Stimulated activated CD4-positive, alpha-beta T cell treated with anti-CD3 and anti-CD28 coated beads, Interleukin-12 subunit alpha, Interleukin-12 subunit beta, amount 100 ng/mL, for 4 hours (primary cell): ENCODE measurements at regions not wholly inside any gene's neighbourhood (a gene's known extent, or its start where the extent isn't known, plus 50 kb on each side); places are given as distances from the start of the nearest gene placed in this dataset.

Source experiments
- DNase-seq: peaks from one replicate; pipeline ENCODE4 v3.0.0-alpha.2; 2020

GRCh38 chr12:85644508-85644907, 191.7 kb downstream of the RASSF9 start:
- no peak for DNase-seq

- DNase-seq, result no peak
Observed at GRCh38 chr12:85653731-85654455, 182.3 kb downstream of the RASSF9 start.

- DNase-seq, result no peak
Observed at GRCh38 chr12:85654456-85654840, 181.8 kb downstream of the RASSF9 start.

- no peak for DNase-seq
Observed at GRCh38 chr12:85656561-85656960, 179.6 kb downstream of the RASSF9 start.

- DNase-seq, result no peak
Observed at GRCh38 chr12:85657251-85657650, 179.0 kb downstream of the RASSF9 start.

DNA sequence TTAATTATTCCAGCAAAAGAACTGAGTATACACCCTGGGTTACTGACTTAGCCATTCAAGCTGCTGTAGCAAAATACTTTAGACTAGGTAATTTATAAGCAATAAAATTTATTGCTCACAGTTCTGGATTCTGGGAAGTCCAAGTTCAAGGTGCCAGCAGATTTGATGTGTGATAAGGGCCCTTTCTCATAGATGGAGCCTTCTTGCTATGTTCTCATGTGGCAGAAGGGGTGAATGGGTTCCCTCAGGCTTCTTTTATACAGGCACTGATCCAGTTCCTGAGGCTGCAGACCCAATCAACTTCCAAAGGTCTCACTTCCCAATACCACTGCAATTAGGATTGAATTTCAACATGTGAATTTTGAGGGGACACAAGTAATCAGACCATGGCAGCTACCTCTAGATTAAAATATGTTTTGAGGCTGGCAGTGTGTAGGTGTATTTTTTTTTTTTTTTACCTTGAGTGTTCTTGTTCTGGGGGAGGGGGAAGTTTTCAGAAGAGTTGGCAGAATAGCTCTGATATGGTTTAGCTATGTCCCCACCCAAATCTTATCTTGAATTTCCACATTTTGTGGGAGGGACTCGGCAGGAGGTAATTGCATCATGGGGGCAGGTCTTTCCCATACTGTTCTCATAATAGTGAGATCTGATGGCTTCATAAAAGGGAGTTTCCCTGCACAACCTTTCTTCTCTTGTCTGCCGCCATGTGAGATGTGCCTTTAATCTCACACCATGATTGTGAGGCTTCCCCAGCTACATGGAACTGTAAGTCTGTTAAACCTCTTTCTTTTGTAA, 178.2 kb downstream of the RASSF9 start:
- no peak for DNase-seq

- no peak for DNase-seq
Observed at GRCh38 chr12:85659754-85660530, 176.3 kb downstream of the RASSF9 start.

- DNase-seq, result no peak
Observed at GRCh38 chr12:85661461-85662206, 174.6 kb downstream of the RASSF9 start.

GRCh38 chr12:85662207-85662602, 174.0 kb downstream of the RASSF9 start:
- DNase-seq, result no peak

GRCh38 chr12:85663631-85664030, 172.6 kb downstream of the RASSF9 start:
- DNase-seq, result no peak

DNA sequence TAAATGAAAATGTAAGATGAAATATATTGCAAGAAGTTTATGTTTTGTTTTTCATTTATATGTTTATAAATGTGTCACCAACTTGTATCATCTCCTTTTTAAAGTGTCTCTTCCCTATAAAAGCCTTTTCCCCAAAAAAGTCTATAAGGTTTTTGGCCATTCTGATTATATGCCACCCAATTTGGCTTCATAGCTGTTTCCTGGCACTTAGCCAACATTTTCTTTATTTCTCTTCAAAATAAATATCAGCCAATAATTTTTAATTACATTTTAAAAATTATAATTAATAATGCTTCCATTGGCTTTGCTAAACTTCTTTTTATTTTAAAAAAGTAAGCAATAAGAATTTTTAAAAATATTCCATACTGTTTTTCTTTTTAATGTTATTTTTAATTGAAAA, 171.8 kb downstream of the RASSF9 start:
- no peak for DNase-seq

DNA sequence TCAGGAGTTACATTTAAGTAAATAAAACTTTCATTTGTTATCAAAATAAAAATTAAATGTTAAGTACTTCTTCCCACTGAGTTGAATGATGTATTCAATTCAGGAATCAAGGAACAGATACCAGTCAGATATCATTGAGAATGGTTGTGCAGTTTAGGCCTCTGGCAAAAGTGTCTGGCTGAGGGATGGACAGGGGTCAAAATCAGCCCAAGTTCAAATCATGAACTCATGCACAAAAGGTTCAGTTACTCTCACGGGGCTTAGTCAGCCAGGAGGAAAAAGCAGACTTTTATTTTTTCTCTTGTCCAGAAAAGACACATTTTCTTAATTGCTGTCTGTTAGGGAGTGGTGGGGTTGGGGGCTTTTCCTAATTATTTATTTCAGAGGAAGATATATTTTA, 166.3 kb downstream of the RASSF9 start:
- no peak for DNase-seq

- DNase-seq, result no peak
Observed at GRCh38 chr12:85672436-85672835, 163.8 kb downstream of the RASSF9 start.

- DNase-seq, result no peak
Observed at GRCh38 chr12:85673921-85674420, 162.2 kb downstream of the RASSF9 start.

DNA sequence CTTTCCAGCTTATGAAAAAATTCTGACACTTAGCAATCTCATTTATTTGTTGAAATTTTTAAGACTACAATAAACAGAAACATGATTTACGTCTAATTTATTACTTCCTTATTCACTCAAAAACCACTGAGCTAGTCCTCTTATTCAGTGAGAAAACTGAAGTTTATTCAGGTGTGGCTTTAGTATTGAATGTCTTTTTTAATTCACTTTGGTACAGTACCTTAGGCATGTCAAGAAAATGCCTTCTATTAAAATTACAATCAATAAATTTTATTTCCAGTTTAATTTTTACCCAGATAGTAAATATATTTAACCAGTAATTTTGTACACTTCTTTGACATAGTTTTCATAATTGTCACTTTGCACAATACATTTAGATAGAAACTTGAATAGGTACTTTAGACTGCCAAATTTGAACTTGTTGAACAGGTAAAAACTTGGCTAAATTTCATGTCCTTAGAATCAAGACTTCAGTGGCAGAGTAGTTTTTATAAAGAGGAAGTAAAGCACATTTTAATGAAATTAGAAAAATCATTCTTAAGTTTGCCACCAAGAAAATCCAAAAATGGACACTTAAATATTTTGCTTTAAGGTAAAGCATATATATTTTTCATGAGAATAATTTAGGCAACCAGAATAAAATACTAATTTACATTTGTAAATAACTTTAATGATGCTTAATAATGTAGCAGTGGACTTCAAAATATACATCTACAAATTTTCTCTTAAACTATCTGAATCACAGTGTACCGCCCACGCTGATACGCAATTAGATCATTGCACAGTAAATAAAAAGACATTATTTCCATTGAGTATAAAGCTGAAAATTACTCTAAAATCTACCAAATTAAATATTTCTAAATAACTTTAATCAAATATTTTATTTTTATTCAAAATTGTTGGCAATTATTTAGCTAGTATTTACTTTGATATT, 159.1 kb downstream of the RASSF9 start:
- no peak for DNase-seq

GRCh38 chr12:85679296-85679695, 156.9 kb downstream of the RASSF9 start:
- DNase-seq, result no peak

DNA sequence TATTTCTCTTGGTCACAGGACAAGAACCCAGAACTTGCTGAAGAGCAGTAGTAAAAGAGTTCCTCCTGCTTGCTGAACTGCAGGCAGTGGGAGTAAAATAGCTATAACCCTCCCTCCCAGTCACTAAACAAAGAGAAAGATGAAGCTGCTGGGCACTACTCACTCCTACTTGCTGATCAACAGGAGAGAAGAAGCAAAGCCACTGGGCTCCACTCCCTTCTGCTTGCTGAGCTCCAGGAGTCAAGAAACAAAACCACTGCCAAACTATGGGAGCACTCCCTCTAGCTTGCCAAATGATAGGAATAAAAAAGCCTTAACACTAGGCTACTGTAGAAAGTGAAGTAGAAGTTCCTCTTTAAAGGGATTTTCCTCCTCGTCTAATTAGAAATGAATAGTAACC, 155.3 kb downstream of the RASSF9 start:
- DNase-seq, result no peak

GRCh38 chr12:85681333-85681732, 154.9 kb downstream of the RASSF9 start:
- DNase-seq, result no peak

GRCh38 chr12:85683051-85683450, 153.2 kb downstream of the RASSF9 start:
- no peak for DNase-seq

- DNase-seq, result no peak
Observed at GRCh38 chr12:85688837-85689236, 147.4 kb downstream of the RASSF9 start.

- no peak for DNase-seq
Observed at GRCh38 chr12:85690146-85690545, 146.1 kb downstream of the RASSF9 start.
